Ishikawa (cell line): ENCODE measurements at regions not wholly inside any gene's neighbourhood (a gene's known extent, or its start where the extent isn't known, plus 50 kb on each side); places are given as distances from the start of the nearest gene placed in this dataset.

Experiments
- CEBPB ChIP-seq: IDR thresholded peaks from 2 replicates; pipeline ENCODE4 v1.6.1; 2012
- CREB1 ChIP-seq: IDR thresholded peaks from 2 replicates; pipeline ENCODE4 v1.6.1; 2012; ENCODE audit warnings: low read depth
- EGR1 ChIP-seq: IDR thresholded peaks from 2 replicates; pipeline ENCODE4 v1.6.1; 2012
- EP300 ChIP-seq: IDR thresholded peaks from 2 replicates; pipeline ENCODE4 v1.6.1; 2012; ENCODE audit warnings: borderline replicate concordance
- MAX ChIP-seq: IDR thresholded peaks from 2 replicates; pipeline ENCODE4 v1.6.1; 2012
- RAD21 ChIP-seq: IDR thresholded peaks from 2 replicates; pipeline ENCODE4 v1.6.1; 2012; ENCODE audit warnings: low read depth
- REST ChIP-seq: IDR thresholded peaks from 2 replicates; pipeline ENCODE4 v1.6.1; 2012; ENCODE audit warnings: low read depth, mild to moderate bottlenecking
- TAF1 ChIP-seq: IDR thresholded peaks from 2 replicates; pipeline ENCODE4 v1.6.1; 2012; ENCODE audit warnings: low read depth, mild to moderate bottlenecking
- TCF12 ChIP-seq: IDR thresholded peaks from 2 replicates; pipeline ENCODE4 v1.6.1; 2012; ENCODE audit warnings: low read depth
- TEAD4 ChIP-seq: IDR thresholded peaks from 2 replicates; pipeline ENCODE4 v1.6.1; 2012
- USF1 ChIP-seq: IDR thresholded peaks from 2 replicates; pipeline ENCODE4 v1.6.1; 2012
- YY1 ChIP-seq: IDR thresholded peaks from 2 replicates; pipeline ENCODE4 v1.6.1; 2012; ENCODE audit warnings: low read depth
- ZBTB7A ChIP-seq: IDR thresholded peaks from 2 replicates; pipeline ENCODE4 v1.6.1; 2012; ENCODE audit warnings: low read depth

- TF ChIP-seq MAX (no peak), TAF1 (no peak), CEBPB (no peak), RAD21 (no peak), CREB1 (no peak), REST (no peak), TEAD4 (no peak), EP300 (no peak), YY1 (no peak), EGR1 (no peak), USF1 (no peak), TCF12 (no peak), ZBTB7A (no peak)
Measured at GRCh38 chr3:30492322-30493192, 113.8 kb upstream of the TGFBR2 start.
